ENCODE measurements at regions not wholly inside any gene's neighbourhood (a gene's known extent, or its start where the extent isn't known, plus 50 kb on each side); places are given as distances from the start of the nearest gene placed in this dataset.
"Not testable (repeated sequence)": the region's sequence is repeated elsewhere in the genome, so short reads cannot be mapped to it uniquely, and the experiment has no call there.

- no peak overlapping the region for H3K4me3 Mint-ChIP-seq
- Histone ChIP-seq H3K36me3 (ENCODE audit: control insufficient read depth, insufficient read depth, low read length) (no peaks in the 10 kb centered on the region), H3K9ac (ENCODE audit: extremely low read depth, low read length, poor library complexity, severe bottlenecking) (no peak overlapping the region), H3K27ac (ENCODE audit: low read depth, low read length) (no peak overlapping the region), H3K4me1 (ENCODE audit: control insufficient read depth, insufficient read depth, low read length) (peaks cover 18% of the 10 kb centered on the region), H3K9me3 (ENCODE audit: control insufficient read depth, low read length) (no peaks in the 10 kb centered on the region), H3K4me3 (ENCODE audit: low read length) (no peak overlapping the region), H3K27me3 (ENCODE audit: control insufficient read depth, insufficient read depth, low read length, poor library complexity, severe bottlenecking) (no peaks in the 10 kb centered on the region)
- H3K9me3 Mint-ChIP-seq, result peaks cover 3% of the 10 kb centered on the region
- TF ChIP-seq CTCF (conservative IDR thresholded peaks at IDR 0.05), result no peak
- peaks cover 14% of the 10 kb centered on the region for H3K4me1 Mint-ChIP-seq
- H3K27me3 Mint-ChIP-seq (ENCODE audit: insufficient read depth), result no peaks in the 10 kb centered on the region
- DNase-seq, result no peak
- 83 to 93% methylated on average over 2 to 4 of the region's 4 CpGs for WGBS, 2 experiments (ENCODE audit: insufficient coverage in 1 of 2, insufficient read length in 1 of 2)
- no peak overlapping the region for H3K27ac Mint-ChIP-seq
- H3K36me3 Mint-ChIP-seq (ENCODE audit: low read depth), result no peaks in the 10 kb centered on the region
These were observed 144.8 kb upstream of the ADCY2 start for GRCh38 chr5:7251132-7251531.

- WGBS, 2 experiments (ENCODE audit: insufficient coverage in 1 of 2, insufficient read length in 1 of 2), result 14 to 15% methylated on average over 5 to 6 of the region's 6 CpGs
- H3K4me3 ChIP-seq (ENCODE audit: low read length), result no peak overlapping the region
- Mint-ChIP-seq H3K27ac (peak overlapping the region; percentile 93), H3K36me3 (ENCODE audit: low read depth) (peaks cover 31% of the 10 kb centered on the region), H3K9me3 (peaks cover 43% of the 10 kb centered on the region), H3K27me3 (ENCODE audit: insufficient read depth) (no peaks in the 10 kb centered on the region), H3K4me3 (no peak overlapping the region), H3K4me1 (peaks cover 38% of the 10 kb centered on the region)
- DNase-seq, result peak; percentile 93
- no peak overlapping the region for H3K9ac ChIP-seq (ENCODE audit: extremely low read depth, low read length, poor library complexity, severe bottlenecking)
- TF ChIP-seq CTCF (conservative IDR thresholded peaks at IDR 0.05), result peak; percentile 90
- peaks cover 9% of the 10 kb centered on the region for H3K9me3 ChIP-seq (ENCODE audit: control insufficient read depth, low read length)
- H3K27ac ChIP-seq (ENCODE audit: low read depth, low read length), result no peak overlapping the region
- no peaks in the 10 kb centered on the region for H3K27me3 ChIP-seq (ENCODE audit: control insufficient read depth, insufficient read depth, low read length, poor library complexity, severe bottlenecking)
- H3K4me1 ChIP-seq (ENCODE audit: control insufficient read depth, insufficient read depth, low read length), result no peaks in the 10 kb centered on the region
- peaks cover 4% of the 10 kb centered on the region for H3K36me3 ChIP-seq (ENCODE audit: control insufficient read depth, insufficient read depth, low read length)
These were observed 134.9 kb upstream of the ADCY2 start for GRCh38 chr5:7261049-7261448.

GRCh38 chr5:7261900-7262299 is 134.0 kb upstream of the ADCY2 start:
- Mint-ChIP-seq H3K4me3 (no peak overlapping the region), H3K27me3 (ENCODE audit: insufficient read depth) (no peaks in the 10 kb centered on the region), H3K9me3 (peaks cover 43% of the 10 kb centered on the region), H3K4me1 (peaks cover 44% of the 10 kb centered on the region), H3K27ac (no peak overlapping the region), H3K36me3 (ENCODE audit: low read depth) (peaks cover 33% of the 10 kb centered on the region)
- H3K27me3 ChIP-seq (ENCODE audit: control insufficient read depth, insufficient read depth, low read length, poor library complexity, severe bottlenecking), result no peaks in the 10 kb centered on the region
- H3K4me1 ChIP-seq (ENCODE audit: control insufficient read depth, insufficient read depth, low read length), result no peaks in the 10 kb centered on the region
- H3K4me3 ChIP-seq (ENCODE audit: low read length), result peak overlapping the region; percentile 53
- no peak for DNase-seq
- H3K27ac ChIP-seq (ENCODE audit: low read depth, low read length), result no peak overlapping the region
- no CpG with 5 or more reads among the region's 2 CpGs for WGBS, 2 experiments (ENCODE audit: insufficient coverage in 1 of 2, insufficient read length in 1 of 2)
- no peak overlapping the region for H3K9ac ChIP-seq (ENCODE audit: extremely low read depth, low read length, poor library complexity, severe bottlenecking)
- no peak for TF ChIP-seq CTCF (conservative IDR thresholded peaks at IDR 0.05)
- peaks cover 4% of the 10 kb centered on the region for H3K36me3 ChIP-seq (ENCODE audit: control insufficient read depth, insufficient read depth, low read length)
- H3K9me3 ChIP-seq (ENCODE audit: control insufficient read depth, low read length), result peaks cover 9% of the 10 kb centered on the region

GRCh38 chr5:7263398-7264015 is 132.4 kb upstream of the ADCY2 start:
- not testable (repeated sequence) for H3K27me3 Mint-ChIP-seq (ENCODE audit: insufficient read depth); DNase-seq; H3K9me3 ChIP-seq (ENCODE audit: control insufficient read depth, low read length); H3K4me1 ChIP-seq (ENCODE audit: control insufficient read depth, insufficient read depth, low read length); H3K27ac ChIP-seq (ENCODE audit: low read depth, low read length); H3K36me3 ChIP-seq (ENCODE audit: control insufficient read depth, insufficient read depth, low read length); H3K27me3 ChIP-seq (ENCODE audit: control insufficient read depth, insufficient read depth, low read length, poor library complexity, severe bottlenecking)
- Mint-ChIP-seq H3K36me3 (ENCODE audit: low read depth) (peaks cover 36% of the 10 kb centered on the region), H3K27ac (peak overlapping the region; percentile 91), H3K4me1 (peaks cover 55% of the 10 kb centered on the region), H3K9me3 (peaks cover 43% of the 10 kb centered on the region), H3K4me3 (peak overlapping the region; percentile 47)
- Histone ChIP-seq H3K9ac (ENCODE audit: extremely low read depth, low read length, poor library complexity, severe bottlenecking) (peak overlapping the region; percentile 4), H3K4me3 (ENCODE audit: low read length) (peak overlapping the region; percentile 69)
- WGBS, 2 experiments (ENCODE audit: insufficient coverage in 1 of 2, insufficient read length in 1 of 2), result 71 to 73% methylated on average over 1 to 3 of the region's 4 CpGs

GRCh38 chr5:7265776-7266175 is 130.2 kb upstream of the ADCY2 start:
- peaks cover 30% of the 10 kb centered on the region for H3K36me3 Mint-ChIP-seq (ENCODE audit: low read depth)

More at GRCh38 chr5:7265776-7266175, 130.2 kb upstream of the ADCY2 start:
- WGBS, 2 experiments (ENCODE audit: insufficient coverage in 1 of 2, insufficient read length in 1 of 2), result 87 to 98% methylated on average over 4 to 13 of the region's 17 CpGs
- Mint-ChIP-seq H3K4me3 (peak overlapping the region; percentile 47), H3K4me1 (peaks cover 66% of the 10 kb centered on the region), H3K9me3 (peaks cover 32% of the 10 kb centered on the region), H3K27ac (peak overlapping the region; percentile 84)
- H3K27me3 Mint-ChIP-seq (ENCODE audit: insufficient read depth); H3K9ac ChIP-seq (ENCODE audit: extremely low read depth, low read length, poor library complexity, severe bottlenecking); H3K36me3 ChIP-seq (ENCODE audit: control insufficient read depth, insufficient read depth, low read length); H3K27ac ChIP-seq (ENCODE audit: low read depth, low read length); H3K9me3 ChIP-seq (ENCODE audit: control insufficient read depth, low read length); H3K4me3 ChIP-seq (ENCODE audit: low read length); DNase-seq; H3K4me1 ChIP-seq (ENCODE audit: control insufficient read depth, insufficient read depth, low read length); H3K27me3 ChIP-seq (ENCODE audit: control insufficient read depth, insufficient read depth, low read length, poor library complexity, severe bottlenecking): not testable (repeated sequence)

All from endodermal cell (in vitro differentiated cells).